ENCODE measurements at regions not wholly inside any gene's neighbourhood (a gene's known extent, or its start where the extent isn't known, plus 50 kb on each side); places are given as distances from the start of the nearest gene placed in this dataset.
"Not testable (repeated sequence)": the region's sequence is repeated elsewhere in the genome, so short reads cannot be mapped to it uniquely, and the experiment has no call there.

GRCh38 chr4:121616449-121616848 lies 80.3 kb downstream of the ANXA5 start:
- H3K79me2 ChIP-seq (ENCODE audit: control insufficient read depth, insufficient read depth, low read length, unreplicated experiment); H2AFZ ChIP-seq (ENCODE audit: low read length, unreplicated experiment); H3K36me3 ChIP-seq (ENCODE audit: insufficient read depth, low read length): not testable (repeated sequence)

GRCh38 chr4:121614101-121614500 lies 82.7 kb downstream of the ANXA5 start:
- Histone ChIP-seq H3K4me3 (ENCODE audit: low read depth, low read length) (no peak overlapping the region), H3K79me2 (ENCODE audit: control insufficient read depth, insufficient read depth, low read length, unreplicated experiment) (no peaks in the 10 kb centered on the region), H3K36me3 (ENCODE audit: insufficient read depth, low read length) (no peaks in the 10 kb centered on the region), H3K4me1 (ENCODE audit: control insufficient read depth, insufficient read depth, low read length, unreplicated experiment) (no peaks in the 10 kb centered on the region), H2AFZ (ENCODE audit: low read length, unreplicated experiment) (no peak overlapping the region), H3K27me3 (ENCODE audit: insufficient read depth, low read length) (peaks cover 5% of the 10 kb centered on the region; the same call in 1 of the 2 replicates), H3K27ac (ENCODE audit: low read depth, low read length) (no peak overlapping the region)

More at GRCh38 chr4:121616449-121616848, 80.3 kb downstream of the ANXA5 start:
- not testable (repeated sequence) for H3K27ac ChIP-seq (ENCODE audit: low read depth, low read length); H3K27me3 ChIP-seq (ENCODE audit: insufficient read depth, low read length); H3K4me3 ChIP-seq (ENCODE audit: low read depth, low read length); H3K4me1 ChIP-seq (ENCODE audit: control insufficient read depth, insufficient read depth, low read length, unreplicated experiment)

GRCh38 chr4:121599049-121599448 lies 97.7 kb downstream of the ANXA5 start:
- Histone ChIP-seq H2AFZ (ENCODE audit: low read length, unreplicated experiment) (no peak overlapping the region), H3K27ac (ENCODE audit: low read depth, low read length) (no peak overlapping the region)

GRCh38 chr4:121597346-121597934 lies 99.3 kb downstream of the ANXA5 start:
- no peak overlapping the region for H2AFZ ChIP-seq (ENCODE audit: low read length, unreplicated experiment)

More at GRCh38 chr4:121599049-121599448, 97.7 kb downstream of the ANXA5 start:
- Histone ChIP-seq H3K4me3 (ENCODE audit: low read depth, low read length) (no peak overlapping the region), H3K36me3 (ENCODE audit: insufficient read depth, low read length) (no peaks in the 10 kb centered on the region), H3K27me3 (ENCODE audit: insufficient read depth, low read length) (no peaks in the 10 kb centered on the region), H3K79me2 (ENCODE audit: control insufficient read depth, insufficient read depth, low read length, unreplicated experiment) (no peaks in the 10 kb centered on the region), H3K4me1 (ENCODE audit: control insufficient read depth, insufficient read depth, low read length, unreplicated experiment) (peaks cover 10% of the 10 kb centered on the region)

GRCh38 chr4:121594796-121595526 lies 101.8 kb downstream of the ANXA5 start:
- Histone ChIP-seq H3K27me3 (ENCODE audit: insufficient read depth, low read length) (no peaks in the 10 kb centered on the region), H3K4me3 (ENCODE audit: low read depth, low read length) (no peak overlapping the region), H3K4me1 (ENCODE audit: control insufficient read depth, insufficient read depth, low read length, unreplicated experiment) (peaks cover 10% of the 10 kb centered on the region), H3K79me2 (ENCODE audit: control insufficient read depth, insufficient read depth, low read length, unreplicated experiment) (no peaks in the 10 kb centered on the region), H2AFZ (ENCODE audit: low read length, unreplicated experiment) (no peak overlapping the region), H3K27ac (ENCODE audit: low read depth, low read length) (no peak overlapping the region), H3K36me3 (ENCODE audit: insufficient read depth, low read length) (no peaks in the 10 kb centered on the region)

More at GRCh38 chr4:121597346-121597934, 99.3 kb downstream of the ANXA5 start:
- Histone ChIP-seq H3K27me3 (ENCODE audit: insufficient read depth, low read length) (no peaks in the 10 kb centered on the region), H3K4me1 (ENCODE audit: control insufficient read depth, insufficient read depth, low read length, unreplicated experiment) (peaks cover 10% of the 10 kb centered on the region), H3K27ac (ENCODE audit: low read depth, low read length) (no peak overlapping the region), H3K4me3 (ENCODE audit: low read depth, low read length) (no peak overlapping the region), H3K79me2 (ENCODE audit: control insufficient read depth, insufficient read depth, low read length, unreplicated experiment) (no peaks in the 10 kb centered on the region), H3K36me3 (ENCODE audit: insufficient read depth, low read length) (no peaks in the 10 kb centered on the region)

GRCh38 chr4:121593760-121594159 lies 103.0 kb downstream of the ANXA5 start:
- Histone ChIP-seq H3K4me3 (ENCODE audit: low read depth, low read length) (no peak overlapping the region), H2AFZ (ENCODE audit: low read length, unreplicated experiment) (no peak overlapping the region), H3K4me1 (ENCODE audit: control insufficient read depth, insufficient read depth, low read length, unreplicated experiment) (peaks cover 10% of the 10 kb centered on the region), H3K27me3 (ENCODE audit: insufficient read depth, low read length) (no peaks in the 10 kb centered on the region), H3K36me3 (ENCODE audit: insufficient read depth, low read length) (no peaks in the 10 kb centered on the region), H3K79me2 (ENCODE audit: control insufficient read depth, insufficient read depth, low read length, unreplicated experiment) (no peaks in the 10 kb centered on the region), H3K27ac (ENCODE audit: low read depth, low read length) (no peak overlapping the region)

GRCh38 chr4:121592257-121592656 lies 104.5 kb downstream of the ANXA5 start:
- H3K27me3 ChIP-seq (ENCODE audit: insufficient read depth, low read length), result peaks cover 13% of the 10 kb centered on the region
- not testable (repeated sequence) for H3K27ac ChIP-seq (ENCODE audit: low read depth, low read length); H3K4me3 ChIP-seq (ENCODE audit: low read depth, low read length); H3K79me2 ChIP-seq (ENCODE audit: control insufficient read depth, insufficient read depth, low read length, unreplicated experiment); H3K36me3 ChIP-seq (ENCODE audit: insufficient read depth, low read length); H2AFZ ChIP-seq (ENCODE audit: low read length, unreplicated experiment); H3K4me1 ChIP-seq (ENCODE audit: control insufficient read depth, insufficient read depth, low read length, unreplicated experiment)

- H2AFZ ChIP-seq (ENCODE audit: low read length, unreplicated experiment), result no peak overlapping the region
- no peak overlapping the region for H3K27ac ChIP-seq (ENCODE audit: low read depth, low read length)
- no peaks in the 10 kb centered on the region for H3K36me3 ChIP-seq (ENCODE audit: insufficient read depth, low read length)
- H3K4me3 ChIP-seq (ENCODE audit: low read depth, low read length), result no peak overlapping the region
- no peaks in the 10 kb centered on the region for H3K4me1 ChIP-seq (ENCODE audit: control insufficient read depth, insufficient read depth, low read length, unreplicated experiment)
- peaks cover 57% of the 10 kb centered on the region for H3K27me3 ChIP-seq (ENCODE audit: insufficient read depth, low read length)
- H3K79me2 ChIP-seq (ENCODE audit: control insufficient read depth, insufficient read depth, low read length, unreplicated experiment), result no peaks in the 10 kb centered on the region
These were observed 111.9 kb downstream of the ANXA5 start for GRCh38 chr4:121584836-121585235.

GRCh38 chr4:121583396-121583795 lies 113.4 kb downstream of the ANXA5 start:
- Histone ChIP-seq H3K27ac (ENCODE audit: low read depth, low read length) (no peak overlapping the region), H3K4me3 (ENCODE audit: low read depth, low read length) (no peak overlapping the region), H3K4me1 (ENCODE audit: control insufficient read depth, insufficient read depth, low read length, unreplicated experiment) (no peaks in the 10 kb centered on the region), H3K79me2 (ENCODE audit: control insufficient read depth, insufficient read depth, low read length, unreplicated experiment) (no peaks in the 10 kb centered on the region), H2AFZ (ENCODE audit: low read length, unreplicated experiment) (no peak overlapping the region), H3K36me3 (ENCODE audit: insufficient read depth, low read length) (no peaks in the 10 kb centered on the region), H3K27me3 (ENCODE audit: insufficient read depth, low read length) (peaks cover 62% of the 10 kb centered on the region)

GRCh38 chr4:121582296-121582695 lies 114.5 kb downstream of the ANXA5 start:
- no peaks in the 10 kb centered on the region for H3K4me1 ChIP-seq (ENCODE audit: control insufficient read depth, insufficient read depth, low read length, unreplicated experiment)
- H2AFZ ChIP-seq (ENCODE audit: low read length, unreplicated experiment), result no peak overlapping the region
- H3K4me3 ChIP-seq (ENCODE audit: low read depth, low read length), result no peak overlapping the region
- peaks cover 51% of the 10 kb centered on the region for H3K27me3 ChIP-seq (ENCODE audit: insufficient read depth, low read length)
- no peaks in the 10 kb centered on the region for H3K79me2 ChIP-seq (ENCODE audit: control insufficient read depth, insufficient read depth, low read length, unreplicated experiment)
- no peaks in the 10 kb centered on the region for H3K36me3 ChIP-seq (ENCODE audit: insufficient read depth, low read length)
- H3K27ac ChIP-seq (ENCODE audit: low read depth, low read length), result no peak overlapping the region

- not testable (repeated sequence) for H3K27ac ChIP-seq (ENCODE audit: low read depth, low read length); H3K4me3 ChIP-seq (ENCODE audit: low read depth, low read length); H3K36me3 ChIP-seq (ENCODE audit: insufficient read depth, low read length); H3K4me1 ChIP-seq (ENCODE audit: control insufficient read depth, insufficient read depth, low read length, unreplicated experiment); H3K79me2 ChIP-seq (ENCODE audit: control insufficient read depth, insufficient read depth, low read length, unreplicated experiment); H2AFZ ChIP-seq (ENCODE audit: low read length, unreplicated experiment)
- H3K27me3 ChIP-seq (ENCODE audit: insufficient read depth, low read length), result peaks cover 11% of the 10 kb centered on the region
These were observed 121.4 kb downstream of the ANXA5 start for GRCh38 chr4:121575392-121575791.
